ENCODE measurements at regions not wholly inside any gene's neighbourhood (a gene's known extent, or its start where the extent isn't known, plus 50 kb on each side); places are given as distances from the start of the nearest gene placed in this dataset.

- TF ChIP-seq CTCF (IDR thresholded peaks at IDR 0.05; ENCODE audit: extremely low read depth in 1 of 2, insufficient read depth in 1 of 2, low read depth in 1 of 2, low read length in 2 of 2) (no peak), JUN (IDR thresholded peaks at IDR 0.05; ENCODE audit: borderline replicate concordance, insufficient read depth, insufficient read length, low read depth) (no peak)
Observed at GRCh38 chr2:239905306-239905705, 119.8 kb downstream of the NDUFA10 start.
